Omental fat pad (tissue), 3 donors: ENCODE measurements at regions not wholly inside any gene's neighbourhood (a gene's known extent, or its start where the extent isn't known, plus 50 kb on each side); places are given as distances from the start of the nearest gene placed in this dataset.

Experiments used
- ATAC-seq: fragments of 150-250 bp; one replicate; pipeline ENCODE4 v1.9.1; 2016; ENCODE audit warnings: mild to moderate bottlenecking, moderate library complexity; ENCODE audit not compliant: low FRiP score
- DNase-seq: peaks from one replicate; pipeline ENCODE4 v3.0.0-alpha.2; 2019; ENCODE audit warnings: low spot score
- TF ChIP-seq, protein P1 (sequence below), 3 donors: fragments of 450-650 bp; IDR thresholded peaks; one replicate each; pipeline ENCODE4 v1.5.1; 2016 to 2017; ENCODE audit warnings: antibody characterized with exemption in 3 of 3, mild to moderate bottlenecking in 3 of 3, moderate library complexity in 2 of 3

DNA sequence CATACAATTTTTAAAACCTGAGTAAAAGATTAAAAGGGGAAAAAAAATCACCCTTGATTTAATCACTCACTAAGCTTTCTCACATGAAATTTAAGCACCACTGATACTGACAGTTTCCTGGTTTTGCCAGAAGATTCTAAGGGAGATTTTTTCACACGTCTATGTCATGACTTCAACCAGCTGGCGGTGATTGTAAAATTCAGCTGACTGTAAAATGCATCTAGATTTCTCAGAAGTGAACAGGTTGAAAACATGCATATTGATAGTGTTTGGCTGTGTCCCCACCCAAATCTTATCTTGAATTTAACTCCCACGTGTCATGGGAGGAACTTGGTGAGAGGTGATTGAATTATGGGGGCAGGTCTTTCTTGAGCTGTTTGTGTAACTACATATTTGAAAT, 566.8 kb downstream of the PCDH18 start:
- TF ChIP-seq, protein P1, sequence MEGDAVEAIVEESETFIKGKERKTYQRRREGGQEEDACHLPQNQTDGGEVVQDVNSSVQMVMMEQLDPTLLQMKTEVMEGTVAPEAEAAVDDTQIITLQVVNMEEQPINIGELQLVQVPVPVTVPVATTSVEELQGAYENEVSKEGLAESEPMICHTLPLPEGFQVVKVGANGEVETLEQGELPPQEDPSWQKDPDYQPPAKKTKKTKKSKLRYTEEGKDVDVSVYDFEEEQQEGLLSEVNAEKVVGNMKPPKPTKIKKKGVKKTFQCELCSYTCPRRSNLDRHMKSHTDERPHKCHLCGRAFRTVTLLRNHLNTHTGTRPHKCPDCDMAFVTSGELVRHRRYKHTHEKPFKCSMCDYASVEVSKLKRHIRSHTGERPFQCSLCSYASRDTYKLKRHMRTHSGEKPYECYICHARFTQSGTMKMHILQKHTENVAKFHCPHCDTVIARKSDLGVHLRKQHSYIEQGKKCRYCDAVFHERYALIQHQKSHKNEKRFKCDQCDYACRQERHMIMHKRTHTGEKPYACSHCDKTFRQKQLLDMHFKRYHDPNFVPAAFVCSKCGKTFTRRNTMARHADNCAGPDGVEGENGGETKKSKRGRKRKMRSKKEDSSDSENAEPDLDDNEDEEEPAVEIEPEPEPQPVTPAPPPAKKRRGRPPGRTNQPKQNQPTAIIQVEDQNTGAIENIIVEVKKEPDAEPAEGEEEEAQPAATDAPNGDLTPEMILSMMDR (IDR thresholded peaks at IDR 0.05) = no peak
- DNase-seq (no peak), ATAC-seq (no peak)

DNA sequence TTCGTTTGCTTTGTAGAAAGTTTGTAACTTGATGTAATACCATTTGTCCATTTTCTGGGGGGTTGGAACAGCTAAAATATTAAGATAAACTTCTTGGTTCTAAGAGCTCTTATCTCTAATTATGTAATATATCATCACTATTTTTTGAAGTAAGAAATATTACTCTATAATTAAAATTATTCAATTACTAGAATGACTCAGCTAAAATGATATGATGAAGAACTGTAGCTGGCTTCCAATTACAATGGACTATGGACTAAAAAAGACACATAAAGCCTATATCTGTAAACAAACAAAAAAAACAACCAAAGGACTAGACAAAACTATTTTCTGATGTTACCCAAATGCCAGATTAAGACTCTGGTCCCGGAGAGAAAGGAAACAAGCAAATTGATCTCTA, 569.4 kb downstream of the PCDH18 start:
- DNase-seq = no peak
- ATAC-seq = no peak
- TF ChIP-seq, protein P1 (IDR thresholded peaks at IDR 0.05) = no peak

DNA sequence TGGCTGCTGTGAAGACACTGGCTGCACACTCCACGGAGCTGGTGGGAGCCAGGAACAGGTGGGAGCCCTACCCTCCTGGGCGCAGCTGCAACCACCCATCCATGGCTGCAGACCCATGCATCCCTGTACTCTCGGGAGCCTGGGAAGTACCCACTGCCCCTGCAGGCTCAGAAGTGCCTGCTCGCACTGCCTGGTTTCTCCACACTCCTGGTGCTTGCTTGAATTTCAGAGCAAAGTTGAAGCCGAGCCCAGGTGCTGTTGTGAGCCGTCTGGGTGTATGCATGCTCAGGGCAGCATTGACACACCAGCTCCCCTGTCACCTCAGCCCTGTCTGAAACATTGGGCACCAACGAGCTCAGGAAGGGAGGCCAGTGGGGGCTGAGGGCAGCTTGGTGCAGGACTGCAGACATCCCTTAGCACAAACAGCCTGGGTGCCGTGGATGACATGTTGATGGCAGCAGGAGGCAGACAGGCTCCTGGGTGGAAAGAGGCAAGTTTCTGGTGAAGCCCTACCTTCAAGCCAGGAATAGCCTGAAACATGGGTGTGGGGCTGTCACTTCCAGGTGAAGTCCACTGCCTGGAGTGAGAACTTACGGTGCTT, 585.9 kb downstream of the PCDH18 start:
- ATAC-seq (no peak), DNase-seq (no peak)
- TF ChIP-seq, protein P1 (IDR thresholded peaks at IDR 0.05) = no peak

DNA sequence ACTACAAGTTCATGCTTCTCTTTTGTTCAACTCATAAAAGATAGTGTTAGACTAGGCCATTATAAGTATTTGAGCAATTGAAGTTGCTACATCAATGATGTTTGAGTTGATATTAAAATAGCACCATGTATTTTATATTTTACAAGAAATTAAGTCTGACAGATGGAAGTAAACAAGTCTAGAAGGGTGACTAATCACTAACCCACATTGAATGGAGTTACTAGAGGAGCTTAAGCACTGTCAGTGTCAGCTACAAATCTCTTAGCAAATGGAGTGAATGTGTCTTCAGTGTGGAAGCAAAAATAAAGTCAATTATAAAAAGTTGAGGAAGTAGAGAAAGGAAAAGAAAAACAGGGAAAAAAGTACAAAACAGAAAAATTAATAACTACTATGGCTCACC, 592.5 kb downstream of the PCDH18 start:
- DNase-seq (no peak), ATAC-seq (no peak)

DNA sequence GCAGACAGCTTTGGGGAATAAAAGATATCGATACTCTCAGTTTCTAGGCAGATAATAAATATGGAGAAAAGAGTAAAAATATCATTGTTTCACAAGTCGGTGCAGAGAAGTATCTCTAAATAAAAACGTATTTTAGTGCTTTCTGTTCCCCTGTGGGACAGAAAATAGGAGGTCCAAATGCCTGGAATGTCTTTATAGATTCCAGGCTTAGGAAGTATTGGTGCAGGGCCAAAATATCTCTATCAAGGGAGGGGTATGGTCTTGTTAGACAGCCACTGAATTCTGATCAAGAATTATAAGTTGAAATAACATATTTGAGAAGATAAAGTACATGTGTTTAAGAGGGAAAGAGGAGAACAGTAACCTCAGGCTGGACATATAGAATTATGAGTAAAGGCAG, 596.4 kb downstream of the PCDH18 start:
- ATAC-seq (no peak), DNase-seq (no peak)
- TF ChIP-seq, protein P1 (IDR thresholded peaks at IDR 0.05) = no peak

More for the DNA sequence above, 592.5 kb downstream of the PCDH18 start:
- TF ChIP-seq, protein P1 (IDR thresholded peaks at IDR 0.05) = no peak

DNA sequence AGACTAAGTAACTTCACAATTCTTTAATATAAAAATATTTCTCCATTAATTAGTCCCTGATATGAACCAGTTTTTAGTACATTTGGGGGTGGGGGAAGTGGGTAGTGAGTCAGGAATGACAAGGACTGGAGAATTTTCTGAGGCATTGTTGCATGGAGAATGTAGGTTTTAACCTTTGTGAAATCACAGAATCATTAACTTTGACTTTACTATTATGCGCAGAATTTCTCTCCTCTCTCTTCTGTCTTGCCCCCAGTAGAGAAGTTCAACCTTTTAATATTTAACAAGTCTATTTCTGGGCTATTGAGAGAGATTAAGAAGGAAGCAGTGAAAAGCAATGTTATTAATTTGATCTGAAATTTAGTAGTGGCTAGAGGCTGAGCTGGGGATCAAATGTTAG, 597.0 kb downstream of the PCDH18 start:
- TF ChIP-seq, protein P1 (IDR thresholded peaks at IDR 0.05) = no peak
- ATAC-seq = no peak
- no peak for DNase-seq

DNA sequence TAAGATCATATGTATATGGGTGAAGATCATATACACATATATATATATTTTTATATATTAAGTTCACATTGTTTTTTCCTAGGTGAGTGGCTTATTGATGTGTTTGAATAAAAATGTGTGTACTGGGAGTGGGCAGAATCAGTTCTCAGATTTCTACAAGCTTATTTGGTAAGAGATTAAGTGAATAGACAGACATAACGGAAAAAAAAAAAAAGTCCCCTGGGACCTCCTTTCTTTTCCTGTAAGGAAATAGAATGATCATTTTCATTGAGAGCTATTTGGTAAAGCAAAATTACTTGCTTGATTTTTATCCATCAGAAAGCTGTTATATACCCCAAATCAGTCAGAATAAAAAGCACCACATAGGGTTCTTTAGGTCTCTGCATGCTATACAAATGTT, 597.7 kb downstream of the PCDH18 start:
- TF ChIP-seq, protein P1 (IDR thresholded peaks at IDR 0.05) = no peak
- ATAC-seq (no peak), DNase-seq (no peak)
